GM21447 (cell line): ENCODE measurements at regions not wholly inside any gene's neighbourhood (a gene's known extent, or its start where the extent isn't known, plus 50 kb on each side); places are given as distances from the start of the nearest gene placed in this dataset.

Experiments used
- ATAC-seq: cut with Tn5 transposase; IDR thresholded peaks from one replicate; pipeline ENCODE4 v1.9.1; 2021; ENCODE audit not compliant: unreplicated experiment

GRCh38 chr4:13316354-13316753 is 167.8 kb downstream of the RAB28 start:
- ATAC-seq: no peak

- ATAC-seq: no peak
Observed at GRCh38 chr4:13313856-13314255, 170.3 kb downstream of the RAB28 start.

- ATAC-seq: no peak
Observed at GRCh38 chr4:13312264-13312663, 171.9 kb downstream of the RAB28 start.

GRCh38 chr4:13309751-13310150 is 174.4 kb downstream of the RAB28 start:
- no peak for ATAC-seq

- ATAC-seq: no peak
Observed at GRCh38 chr4:13306356-13306755, 177.8 kb downstream of the RAB28 start.

GRCh38 chr4:13302876-13303275 is 181.3 kb downstream of the RAB28 start:
- ATAC-seq: no peak

GRCh38 chr4:13299343-13299742 is 184.8 kb downstream of the RAB28 start:
- ATAC-seq: no peak

GRCh38 chr4:13298655-13299054 is 185.5 kb downstream of the RAB28 start:
- ATAC-seq: no peak

GRCh38 chr4:13296986-13297385 is 187.2 kb downstream of the RAB28 start:
- ATAC-seq: no peak

- ATAC-seq: no peak
Observed at GRCh38 chr4:13294961-13295605, 189.1 kb downstream of the RAB28 start.

- no peak for ATAC-seq
Observed at GRCh38 chr4:13292372-13292771, 191.8 kb downstream of the RAB28 start.

- ATAC-seq: no peak
Observed at GRCh38 chr4:13289391-13289790, 194.7 kb downstream of the RAB28 start.

GRCh38 chr4:13285336-13285735 is 198.8 kb downstream of the RAB28 start:
- ATAC-seq: no peak

- ATAC-seq: no peak
Observed at GRCh38 chr4:13284932-13285331, 199.2 kb downstream of the RAB28 start.

- ATAC-seq: no peak
Observed at GRCh38 chr4:13276357-13276756, 207.8 kb downstream of the RAB28 start.

- no peak for ATAC-seq
Observed at GRCh38 chr4:13268703-13269102, 215.4 kb downstream of the RAB28 start.

- ATAC-seq: no peak
Observed at GRCh38 chr4:13268165-13268564, 216.0 kb downstream of the RAB28 start.

- ATAC-seq: no peak
Observed at GRCh38 chr4:13267091-13267490, 217.0 kb downstream of the RAB28 start.

- no peak for ATAC-seq
Observed at GRCh38 chr4:13266687-13267086, 217.5 kb downstream of the RAB28 start.

GRCh38 chr4:13263967-13264525 is 220.1 kb downstream of the RAB28 start:
- ATAC-seq: no peak

- no peak for ATAC-seq
Observed at GRCh38 chr4:13262816-13263215, 221.3 kb downstream of the RAB28 start.

GRCh38 chr4:13261486-13262257 is 222.5 kb downstream of the RAB28 start:
- ATAC-seq: no peak
